Brain pericyte (primary cell): ENCODE measurements at regions not wholly inside any gene's neighbourhood (a gene's known extent, or its start where the extent isn't known, plus 50 kb on each side); places are given as distances from the start of the nearest gene placed in this dataset.
"Not testable (repeated sequence)": the region's sequence is repeated elsewhere in the genome, so short reads cannot be mapped to it uniquely, and the experiment has no call there.

ENCODE experiments used
- DNase-seq: peaks from one replicate; pipeline ENCODE4 v3.0.0-alpha.2; 2012; ENCODE audit warnings: low read depth, low spot score

DNA sequence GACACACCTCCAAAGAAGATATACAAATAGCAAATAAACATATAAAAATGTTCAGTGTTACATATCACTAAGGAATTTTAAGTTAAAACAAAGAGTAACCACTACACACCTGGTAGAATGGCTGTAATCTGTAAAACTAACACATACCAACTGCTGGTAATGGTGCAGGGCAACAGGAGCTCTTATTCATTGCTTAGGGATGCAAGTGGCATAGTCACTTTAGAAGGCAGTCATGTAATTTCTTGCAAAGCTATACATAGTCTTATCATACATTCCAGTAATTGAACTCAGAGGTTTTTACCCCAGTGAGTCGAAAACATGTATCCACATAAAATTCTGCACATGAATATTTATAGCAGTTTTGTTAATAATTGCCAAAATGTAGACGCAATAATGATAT, 906.8 kb upstream of the CITED2 start:
- no peak for DNase-seq

DNA sequence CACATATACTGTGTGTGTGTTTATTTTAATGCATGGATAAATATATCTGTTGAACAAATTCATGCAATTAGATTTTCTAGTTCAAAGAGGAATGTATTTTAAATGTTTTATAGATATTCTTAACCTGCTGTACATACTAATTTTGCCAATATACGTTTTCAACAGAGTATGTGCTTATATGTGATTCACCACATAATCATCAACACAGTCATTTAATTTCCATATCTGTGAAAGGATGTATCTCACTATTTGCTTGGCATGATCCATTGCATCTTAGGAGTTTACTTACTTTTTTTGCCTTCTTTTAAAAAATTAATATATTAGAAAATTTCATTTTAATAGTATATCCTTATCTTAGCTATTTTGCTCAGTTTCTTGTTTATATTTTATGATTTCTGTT, 902.3 kb upstream of the CITED2 start:
- DNase-seq, result no peak

DNA sequence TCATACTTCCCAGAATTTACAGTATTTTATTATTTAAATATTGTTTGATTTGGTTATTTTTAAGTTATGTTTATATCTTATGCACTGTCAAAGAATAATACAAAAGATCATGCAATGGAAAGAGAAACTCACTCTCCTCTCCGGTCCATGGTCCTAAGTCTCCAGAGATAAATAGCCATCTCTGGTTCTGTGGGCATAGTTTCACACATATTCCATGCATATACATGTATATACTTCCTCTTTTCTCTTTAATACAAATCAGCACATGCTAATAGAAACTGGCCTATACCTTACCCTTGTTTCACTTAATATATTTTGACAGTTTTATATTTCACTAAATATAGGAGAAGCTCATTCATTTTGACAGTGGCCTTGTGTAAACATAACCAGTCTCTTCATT, 901.7 kb upstream of the CITED2 start:
- DNase-seq, result no peak

DNA sequence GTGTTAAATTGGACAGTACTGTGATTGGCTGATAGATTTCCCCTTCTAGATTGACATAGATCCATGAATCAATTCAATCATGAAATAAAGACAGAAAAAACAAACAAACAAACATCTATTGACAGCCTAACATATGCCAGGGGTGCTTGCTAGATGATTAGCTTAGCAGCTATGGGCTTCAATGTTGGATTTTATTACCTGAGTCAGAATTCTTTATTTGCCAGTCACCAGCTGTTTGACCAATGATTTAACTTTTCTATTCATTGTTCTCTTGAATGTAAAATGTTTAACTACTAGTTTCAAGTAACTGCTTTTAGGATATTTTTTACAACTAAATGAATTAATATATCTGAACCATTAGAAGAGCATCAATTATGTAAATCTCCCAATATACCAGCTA, 901.3 kb upstream of the CITED2 start:
- no peak for DNase-seq

DNA sequence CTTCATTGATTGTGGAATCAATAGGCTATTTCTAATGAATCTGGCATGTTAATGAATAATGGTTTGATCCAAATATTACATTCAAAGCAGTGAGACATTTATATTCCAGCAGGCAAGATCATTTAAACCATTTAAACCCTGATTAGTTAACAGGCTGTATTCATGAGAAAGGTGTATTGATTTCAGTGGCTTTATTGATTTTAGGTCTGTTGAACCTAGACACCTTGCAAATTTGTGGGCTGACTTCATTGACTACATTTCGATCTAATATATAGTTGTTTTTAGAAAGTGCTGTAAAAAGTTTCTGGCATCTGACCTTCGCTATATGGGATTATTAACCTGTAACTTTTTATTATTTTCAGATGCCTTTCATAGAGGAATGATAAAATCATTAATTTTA, 900.1 kb upstream of the CITED2 start:
- DNase-seq, result no peak

DNA sequence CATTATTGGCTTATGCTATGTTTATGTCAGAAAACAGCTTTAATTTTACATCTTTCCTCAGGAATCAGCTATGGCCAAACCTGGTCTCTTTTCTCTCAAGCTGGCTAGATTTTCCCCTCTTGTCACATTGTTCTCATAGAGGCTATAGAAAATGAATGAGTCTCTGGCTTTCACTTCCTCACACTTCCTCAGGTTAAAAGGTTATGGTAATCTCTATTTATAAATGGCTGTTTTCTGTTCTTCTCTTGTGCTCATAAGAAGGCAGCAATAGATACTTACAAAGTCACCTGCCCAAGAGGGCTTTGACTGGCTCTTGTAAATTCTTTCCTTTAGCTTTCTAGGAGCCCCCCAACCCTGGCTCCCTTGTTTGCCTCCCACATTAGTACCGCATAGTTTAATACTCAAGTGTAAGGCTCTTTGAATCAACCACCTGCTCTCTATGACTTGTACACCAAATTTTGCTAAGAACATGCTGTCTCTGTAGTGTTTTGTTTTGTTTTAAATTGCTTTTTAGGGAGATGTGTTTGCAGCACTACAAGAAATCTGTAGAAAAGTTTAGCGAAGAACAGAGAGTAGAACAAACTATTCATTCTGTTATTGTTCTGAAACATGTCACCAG, 897.4 kb upstream of the CITED2 start:
- DNase-seq, result no peak

DNA sequence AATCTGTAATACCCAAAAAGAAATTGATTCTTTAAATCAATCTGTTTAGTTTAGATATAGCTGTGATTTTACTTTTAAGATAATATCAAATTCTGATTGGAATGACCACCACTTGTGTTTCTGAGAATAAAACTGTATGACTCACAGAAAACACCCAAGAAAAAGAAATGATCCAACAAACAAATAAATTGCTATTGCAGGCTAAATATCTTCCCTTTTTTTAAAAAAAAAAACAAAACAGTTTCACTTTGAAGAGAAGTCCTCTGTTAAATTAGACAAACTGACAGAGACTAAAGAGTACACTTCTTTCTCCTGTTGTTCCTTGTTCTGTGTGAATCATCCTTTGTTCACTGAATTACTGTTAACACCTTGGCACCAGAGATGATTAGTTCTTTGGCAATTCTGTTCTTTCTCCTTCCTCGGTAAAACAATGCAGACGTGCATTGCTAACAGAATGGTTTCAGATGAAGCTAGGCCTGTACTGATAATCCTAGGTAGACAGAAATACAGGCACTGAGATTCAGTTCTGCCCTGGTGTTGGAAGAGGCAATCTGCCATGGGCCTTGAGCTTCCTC, 895.2 kb upstream of the CITED2 start:
- DNase-seq, result no peak

DNA sequence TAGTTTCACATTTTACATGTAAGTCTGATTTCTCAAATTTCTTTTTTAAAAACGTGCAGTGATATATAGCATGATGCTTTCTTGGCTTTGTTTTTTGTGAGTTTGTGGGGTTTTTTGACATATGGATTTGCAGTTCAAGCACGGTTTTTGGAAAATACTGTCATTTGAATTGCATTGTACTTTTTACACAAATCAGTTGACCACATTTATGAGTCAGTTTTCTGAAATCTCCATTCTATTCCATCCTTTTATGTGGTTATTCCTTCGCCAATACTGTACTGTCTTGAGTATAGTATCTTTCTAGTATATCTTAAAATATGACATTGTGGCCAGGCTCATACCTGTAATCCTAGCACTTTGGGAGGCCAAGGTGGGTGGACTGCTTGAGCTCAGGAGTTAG, 890.0 kb upstream of the CITED2 start:
- DNase-seq, result no peak

DNA sequence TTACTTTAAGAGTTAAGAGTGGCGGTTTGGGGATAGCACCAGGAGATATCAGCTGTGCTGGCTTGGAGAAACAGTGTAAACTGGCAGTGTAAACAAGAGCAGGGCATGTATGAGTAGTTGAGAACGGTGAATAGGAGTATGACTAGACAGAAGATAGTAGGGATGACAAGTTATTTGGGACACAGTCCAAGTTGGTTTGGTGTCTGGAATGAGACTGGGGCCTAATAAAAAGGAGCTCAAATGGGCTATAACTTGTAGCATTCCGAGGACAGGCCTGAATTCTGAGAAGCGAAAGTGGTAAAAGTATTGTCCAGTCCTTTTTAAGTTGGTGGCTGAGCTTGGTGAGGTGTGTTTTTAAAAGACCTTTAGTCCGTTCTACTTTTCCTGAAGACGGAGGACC, 883.9 kb upstream of the CITED2 start:
- DNase-seq, result not testable (repeated sequence)

DNA sequence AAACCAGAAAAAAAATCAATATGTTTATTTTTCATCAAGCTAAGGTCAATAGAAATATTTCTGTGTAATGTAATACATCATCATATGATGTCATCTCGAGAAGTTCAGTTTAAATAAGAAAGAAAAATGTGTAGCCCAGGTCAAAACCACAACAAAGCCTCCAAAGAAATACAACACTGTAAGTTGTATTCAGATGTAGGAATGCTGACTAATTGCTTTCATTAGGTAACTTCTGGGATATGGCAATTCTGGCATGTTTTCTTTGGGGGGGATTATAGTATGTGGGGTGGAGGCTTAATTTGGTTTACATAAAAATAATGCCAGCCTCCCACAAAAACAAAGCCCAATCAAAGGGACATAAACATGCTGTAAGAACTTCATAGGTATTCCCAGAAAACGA, 881.8 kb upstream of the CITED2 start:
- no peak for DNase-seq

DNA sequence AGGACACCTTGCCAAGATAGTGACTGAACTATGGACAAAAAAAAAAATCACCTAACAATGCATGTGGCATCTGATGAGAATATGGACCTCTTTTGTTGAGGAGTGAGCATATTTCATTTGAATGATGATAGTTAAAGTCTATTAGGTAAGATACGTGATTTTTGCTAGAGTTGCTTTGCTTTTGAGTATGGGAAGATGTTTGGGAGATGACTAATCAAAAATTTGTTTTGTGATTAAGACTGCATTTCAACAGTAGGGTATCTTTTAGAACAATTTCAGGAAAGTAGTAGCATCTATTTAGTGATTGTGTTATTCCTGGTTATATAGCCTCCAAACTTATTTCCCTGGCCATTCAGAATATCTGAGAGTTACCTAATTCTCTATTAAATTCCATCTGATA, 878.6 kb upstream of the CITED2 start:
- no peak for DNase-seq

DNA sequence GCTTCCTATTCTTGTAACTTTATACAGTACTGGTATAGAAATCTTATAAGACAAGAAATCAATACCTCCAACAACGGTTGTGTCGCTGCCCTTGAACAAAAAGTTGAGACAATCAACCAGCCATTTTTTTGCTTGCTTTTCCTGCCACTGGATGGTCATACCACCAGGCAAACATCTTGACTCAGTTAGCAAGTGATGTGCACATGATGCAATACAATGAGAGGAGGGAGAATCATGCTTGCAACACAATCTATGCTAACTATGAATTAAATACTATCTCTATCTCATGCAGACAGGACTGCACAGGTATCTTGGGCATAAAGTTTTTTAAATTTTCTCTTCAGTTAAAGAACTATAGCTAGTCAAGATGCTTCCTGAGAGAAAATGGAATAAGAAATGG, 877.7 kb upstream of the CITED2 start:
- DNase-seq, result no peak

DNA sequence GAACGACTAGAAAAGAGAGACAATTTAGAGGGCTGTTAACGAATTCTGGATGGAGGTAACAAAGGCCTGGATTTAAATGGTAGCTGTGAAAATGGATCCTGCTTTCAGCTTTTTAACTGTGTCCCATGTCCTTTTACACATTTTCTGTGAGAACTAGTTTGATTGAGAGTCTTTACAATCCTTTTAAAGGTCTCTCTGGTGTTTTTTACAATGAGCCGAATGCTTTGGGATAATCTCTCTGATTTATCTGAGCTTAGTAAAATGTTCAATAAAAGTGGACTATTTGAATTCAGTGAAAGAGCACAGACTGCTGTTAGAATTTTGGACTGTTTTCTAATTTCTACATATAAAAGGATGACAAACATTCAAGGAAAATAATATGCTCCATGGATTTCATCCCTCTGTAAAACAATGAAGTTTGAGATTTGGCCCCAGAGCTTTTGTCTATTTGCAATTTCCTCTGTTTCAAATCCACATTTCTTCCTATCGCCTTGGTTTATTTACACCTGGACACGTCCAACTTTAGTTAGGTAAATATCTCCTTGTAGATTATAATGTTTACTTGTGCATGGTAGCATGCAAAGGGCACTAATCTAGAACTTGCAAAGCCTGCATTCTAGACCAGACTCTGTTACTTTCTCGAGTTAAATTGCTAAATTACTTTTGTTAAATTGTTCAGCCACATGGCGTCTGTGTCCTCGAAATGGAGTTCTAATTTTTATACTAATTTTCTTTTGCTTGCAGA, 871.0 kb upstream of the CITED2 start:
- DNase-seq, result no peak

DNA sequence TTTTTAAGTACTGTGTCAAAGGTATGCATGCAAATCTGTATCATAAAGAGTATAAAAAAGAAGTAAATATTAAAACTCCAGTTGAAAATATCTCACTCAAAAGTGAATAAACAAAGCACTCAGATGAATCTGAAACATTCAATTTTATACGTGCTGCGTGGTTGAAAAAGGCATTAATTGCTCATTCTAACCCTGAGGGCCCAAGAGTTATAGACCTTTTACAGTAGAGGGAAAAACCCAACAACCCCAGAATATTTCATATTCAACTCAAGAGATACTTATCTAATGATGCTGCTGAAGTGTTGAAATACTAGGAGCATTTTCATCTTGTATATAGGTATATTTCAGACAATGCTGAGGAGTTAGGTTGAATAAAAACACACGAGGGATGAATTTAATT, 862.8 kb upstream of the CITED2 start:
- DNase-seq, result no peak

DNA sequence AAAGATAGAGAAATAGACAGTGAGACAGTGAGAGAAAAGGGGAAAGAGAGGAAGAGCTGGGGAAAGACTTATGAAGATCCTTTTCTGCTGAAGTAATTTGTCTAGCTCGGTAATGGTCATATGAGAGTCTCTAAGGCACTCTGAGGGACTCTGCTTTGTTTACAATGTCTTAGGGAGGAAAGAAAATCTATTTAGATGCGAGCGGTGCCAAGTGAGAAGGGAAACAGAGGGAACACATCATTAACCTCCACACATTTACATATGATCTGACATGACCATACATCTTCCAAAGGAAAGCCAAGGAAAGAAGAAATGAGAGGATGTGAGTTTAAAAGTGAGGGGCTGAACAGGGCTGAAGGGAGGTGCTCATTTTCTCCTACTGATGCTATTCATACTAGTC, 862.3 kb upstream of the CITED2 start:
- DNase-seq, result no peak

DNA sequence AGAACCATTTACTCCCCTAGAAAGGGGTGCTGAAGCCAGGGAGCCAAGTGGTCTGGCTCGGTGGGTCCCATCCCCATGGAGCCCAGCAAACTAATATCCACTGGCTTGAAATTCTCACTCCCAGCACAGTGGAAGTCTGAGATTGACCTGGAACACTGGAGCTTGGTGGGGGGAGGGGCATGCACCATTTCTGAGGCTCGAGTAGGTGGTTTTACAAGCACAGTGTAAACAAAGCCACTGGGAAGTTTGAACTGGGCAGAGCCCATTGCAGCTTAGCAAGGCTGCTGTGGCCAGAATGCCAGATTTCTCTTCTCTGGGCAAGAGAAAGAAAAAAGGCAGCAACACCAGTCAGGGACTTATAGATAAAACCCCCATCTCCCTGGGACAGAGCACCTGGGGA, 855.8 kb upstream of the CITED2 start:
- DNase-seq, result no peak

DNA sequence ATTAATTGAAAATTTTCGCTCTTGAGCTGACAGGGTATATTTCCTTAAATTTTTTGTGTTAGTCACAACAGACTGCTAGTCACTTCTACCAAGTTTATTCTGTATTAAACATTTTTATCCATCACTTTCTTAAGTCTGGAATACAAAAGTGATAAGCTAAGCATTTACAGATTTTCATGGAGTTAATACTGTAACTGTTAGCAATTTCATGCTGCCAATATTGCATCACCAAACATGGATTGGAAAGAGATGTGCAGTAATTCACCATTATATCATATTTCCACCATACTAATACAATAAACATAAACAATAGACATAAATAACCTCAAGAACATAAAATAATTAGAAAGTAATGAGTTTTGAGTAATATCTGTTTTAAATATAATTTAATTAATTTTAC, 854.0 kb upstream of the CITED2 start:
- no peak for DNase-seq

DNA sequence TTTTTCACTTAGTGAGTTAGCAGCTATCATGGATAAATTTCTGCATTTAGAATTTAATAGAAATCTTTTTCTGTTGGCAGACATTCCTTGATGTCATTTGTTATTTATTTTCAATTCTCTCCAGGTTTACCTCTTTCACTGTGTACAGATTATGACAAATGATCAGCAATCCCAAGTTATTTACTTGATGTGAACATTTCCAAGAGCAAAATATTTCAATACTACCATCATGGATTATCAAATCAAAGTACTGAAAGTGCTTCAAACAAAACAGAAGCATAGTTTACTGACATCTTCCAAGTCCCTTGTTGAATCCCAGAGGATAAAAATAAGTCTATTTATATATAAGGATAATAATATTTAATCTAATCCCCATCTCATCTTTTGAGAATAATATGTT, 852.2 kb upstream of the CITED2 start:
- DNase-seq, result no peak

DNA sequence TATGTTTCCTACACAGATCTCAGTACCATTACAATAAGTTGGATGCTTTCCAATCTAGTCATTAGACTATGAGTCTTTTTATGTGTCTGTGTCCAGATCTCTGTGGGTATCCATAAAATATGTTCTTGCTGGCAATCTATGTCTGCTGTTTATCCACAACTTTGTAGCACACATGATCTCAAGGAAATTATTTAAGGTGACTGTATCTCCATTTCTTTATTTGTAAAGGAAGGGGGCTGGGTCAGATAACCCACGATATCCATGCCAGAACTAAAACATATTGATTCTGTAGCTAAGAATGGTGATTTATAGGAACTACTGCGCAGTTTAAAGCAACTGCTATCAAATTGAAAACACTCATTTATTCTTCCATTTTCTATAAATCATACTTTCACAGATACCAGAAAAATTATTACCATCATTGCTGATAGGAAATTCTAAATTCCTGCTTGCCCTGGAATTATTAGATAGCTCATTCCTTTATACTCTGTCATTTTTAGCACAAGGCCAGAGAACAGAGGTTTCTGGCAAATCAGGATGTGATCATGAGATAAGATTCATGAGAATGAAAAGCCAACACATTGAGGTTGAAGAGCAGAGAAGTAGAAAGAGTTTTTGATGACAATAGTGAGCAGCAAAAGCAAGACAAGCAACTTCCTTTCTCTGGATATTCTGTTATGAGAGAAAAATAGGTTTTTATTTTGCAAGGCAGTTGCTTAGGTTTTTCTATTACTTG, 851.4 kb upstream of the CITED2 start:
- DNase-seq, result no peak

DNA sequence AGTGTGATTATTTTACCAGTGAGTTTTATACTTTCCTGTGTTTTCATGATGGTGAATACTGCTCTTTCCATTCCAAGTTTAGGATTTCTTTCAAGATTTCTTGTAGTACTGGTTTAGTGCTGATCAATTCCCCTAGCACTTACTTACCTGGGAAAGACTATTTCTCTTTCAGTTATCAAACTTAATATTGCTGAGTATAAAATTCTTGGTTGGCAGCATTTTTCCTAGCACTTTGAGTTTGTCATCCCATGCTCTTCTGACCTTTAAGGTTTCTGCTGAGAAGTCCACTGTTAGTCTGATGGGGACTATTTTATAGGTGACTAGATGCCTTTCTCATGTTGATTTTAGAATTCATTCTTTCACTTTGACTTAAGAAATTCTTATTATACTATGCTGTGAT, 842.8 kb upstream of the CITED2 start:
- no peak for DNase-seq

DNA sequence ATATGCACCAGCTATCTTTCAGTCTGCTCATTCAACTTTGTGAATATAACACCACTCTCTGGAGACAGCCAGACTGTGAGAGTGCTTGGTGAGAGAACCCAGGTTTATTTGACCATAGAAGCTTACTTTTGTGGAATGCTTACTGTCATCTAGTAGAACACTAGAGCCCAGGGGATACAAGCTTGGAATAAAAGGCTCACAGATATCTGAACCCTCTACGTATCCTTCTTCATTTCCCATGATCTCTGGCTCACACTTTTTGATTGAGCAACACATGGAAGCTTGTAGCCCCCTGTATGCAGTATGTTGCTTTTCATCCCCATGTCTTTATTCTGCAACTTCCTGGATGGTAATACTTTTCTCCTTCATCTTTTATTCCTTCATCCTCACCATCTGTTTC, 835.3 kb upstream of the CITED2 start:
- DNase-seq, result no peak

DNA sequence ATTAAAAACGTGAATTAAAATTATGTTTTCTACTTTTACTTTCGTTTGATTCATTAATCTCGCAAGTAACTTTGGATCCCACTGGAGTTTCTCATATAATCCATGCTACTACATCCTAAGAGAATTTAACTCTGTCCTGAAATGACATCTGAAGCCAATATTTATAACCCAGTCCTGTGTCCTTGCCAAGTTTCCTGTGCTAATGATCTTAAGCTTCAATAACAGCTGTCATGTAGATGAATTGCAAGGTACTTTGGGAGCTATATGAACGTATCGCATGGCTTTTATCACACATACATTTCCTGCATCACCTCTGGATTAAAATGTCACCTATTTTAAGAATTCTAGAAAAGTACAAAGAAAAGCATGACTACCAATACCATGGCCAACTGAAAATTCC, 833.8 kb upstream of the CITED2 start:
- no peak for DNase-seq
